HG03060 (cell line): ENCODE measurements at regions not wholly inside any gene's neighbourhood (a gene's known extent, or its start where the extent isn't known, plus 50 kb on each side); places are given as distances from the start of the nearest gene placed in this dataset.
"Not testable (repeated sequence)": the region's sequence is repeated elsewhere in the genome, so short reads cannot be mapped to it uniquely, and the experiment has no call there.

ENCODE experiments used
- ATAC-seq: cut with Tn5 transposase; IDR thresholded peaks from one replicate; pipeline ENCODE4 v1.9.1; 2021; ENCODE audit warnings: low read depth, moderate number of reproducible peaks; ENCODE audit not compliant: unreplicated experiment

DNA sequence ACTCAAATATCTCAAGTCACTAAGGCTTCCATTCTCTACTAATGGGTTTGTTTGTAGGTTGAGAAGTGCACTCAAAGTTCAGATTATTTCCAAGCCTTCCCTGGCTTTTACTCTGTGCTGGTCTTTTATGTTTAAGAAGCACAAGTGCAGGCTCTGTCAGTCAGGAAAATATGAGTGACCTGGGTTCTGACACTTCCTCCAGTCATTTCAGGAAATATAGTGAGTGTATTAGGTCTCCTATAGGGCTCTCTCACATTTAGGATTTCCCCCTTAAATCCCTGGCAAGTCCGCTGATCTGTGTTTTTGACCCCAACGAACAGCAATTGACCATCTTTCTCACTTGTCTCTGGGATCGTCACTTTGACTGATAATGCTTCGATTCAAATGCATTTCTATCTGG is 210.2 kb downstream of the ARPP21 start:
- ATAC-seq: no peak

DNA sequence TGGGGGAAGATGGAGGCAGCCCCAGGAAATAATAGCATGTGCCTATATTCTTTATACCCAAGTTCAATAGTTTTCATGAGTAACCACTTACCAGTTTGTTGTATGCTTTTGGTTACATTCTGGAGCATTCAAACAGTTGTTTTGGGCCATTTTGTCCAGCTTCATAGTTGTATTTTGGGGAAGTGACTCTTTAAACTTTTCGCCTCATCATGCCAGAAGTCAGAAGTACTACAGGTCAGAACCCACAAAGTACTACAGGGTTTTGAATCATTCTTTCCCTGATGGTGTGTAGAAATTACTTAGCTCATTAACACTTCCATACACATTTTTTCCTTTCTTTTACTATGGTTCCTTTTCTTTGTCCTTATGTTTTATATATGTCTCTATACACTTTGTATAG is 210.6 kb downstream of the ARPP21 start:
- ATAC-seq: no peak

DNA sequence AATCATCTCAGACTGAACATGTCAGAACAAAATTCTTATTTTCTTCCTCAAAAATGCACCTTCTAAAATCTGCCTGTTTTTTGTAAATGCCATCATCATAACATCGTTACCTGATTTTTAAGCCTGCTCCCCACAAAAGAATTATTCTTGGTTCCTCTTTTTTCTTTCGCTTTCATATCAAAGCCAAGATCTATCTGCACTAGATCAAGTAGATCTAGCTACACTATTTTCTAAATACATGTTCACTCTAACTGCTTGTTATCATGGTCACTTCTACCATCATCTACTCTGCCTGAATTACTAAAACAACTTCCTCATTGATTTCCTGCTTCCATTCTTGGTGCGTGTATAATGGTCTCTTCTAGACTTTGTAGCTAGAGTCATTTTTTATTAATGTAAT is 217.7 kb downstream of the ARPP21 start:
- peak; percentile 65 for ATAC-seq

DNA sequence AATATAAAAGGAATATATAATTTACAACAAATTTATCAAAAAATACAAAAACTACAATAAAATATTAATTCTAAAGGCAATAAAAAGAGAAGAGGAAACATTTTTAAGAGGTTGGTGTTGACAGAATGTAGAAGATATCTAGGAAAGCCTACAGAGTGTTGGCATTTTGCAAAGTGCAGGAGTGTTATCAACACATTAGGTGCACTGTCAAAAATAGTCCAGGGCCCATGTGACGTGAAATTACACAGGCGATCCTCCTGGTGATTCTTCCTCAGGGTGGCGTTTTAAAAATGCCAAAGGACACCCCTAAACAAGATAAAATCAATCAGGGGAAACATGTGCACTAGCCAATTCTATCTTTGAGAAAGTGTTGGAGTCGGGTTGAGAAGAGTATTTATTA is 222.7 kb downstream of the ARPP21 start:
- ATAC-seq: no peak

DNA sequence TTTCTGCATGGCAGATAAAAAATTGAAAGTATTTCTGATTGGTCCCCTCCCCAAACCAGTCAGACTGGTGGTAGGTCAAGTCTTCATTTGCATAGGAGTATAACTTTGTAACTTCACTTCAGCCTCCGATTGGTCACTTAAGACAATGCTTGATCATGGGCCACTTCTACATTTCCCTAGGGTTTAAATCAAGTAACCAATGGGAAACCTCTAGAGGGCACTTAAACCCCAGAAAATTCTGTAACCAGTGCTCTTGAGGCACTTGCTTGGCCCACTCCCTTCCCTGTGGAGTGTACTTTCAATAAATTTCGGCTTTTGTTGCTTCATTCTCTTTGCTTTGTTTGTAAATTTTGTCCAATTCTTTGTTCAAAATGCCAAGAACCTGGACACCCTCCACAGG is 225.5 kb downstream of the ARPP21 start:
- no peak for ATAC-seq

DNA sequence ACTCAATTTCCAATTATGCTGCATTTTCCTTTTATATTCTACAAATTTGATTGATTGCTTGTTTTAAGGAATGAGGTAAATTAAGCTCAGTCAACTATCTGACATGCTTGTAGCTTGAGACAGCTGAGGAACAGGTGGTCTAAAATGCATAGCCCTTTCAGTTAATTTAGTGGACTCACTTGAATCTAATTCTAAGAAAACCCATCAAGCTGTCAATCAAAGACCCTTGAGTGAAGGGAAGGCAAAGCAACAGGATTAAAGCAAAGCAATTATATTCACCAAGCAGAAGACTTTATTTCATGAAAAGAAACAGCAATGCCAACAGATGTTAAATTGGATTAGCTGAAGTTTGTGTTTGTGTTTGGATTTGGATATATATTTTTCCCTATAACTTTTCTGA is 228.5 kb downstream of the ARPP21 start:
- ATAC-seq: no peak

DNA sequence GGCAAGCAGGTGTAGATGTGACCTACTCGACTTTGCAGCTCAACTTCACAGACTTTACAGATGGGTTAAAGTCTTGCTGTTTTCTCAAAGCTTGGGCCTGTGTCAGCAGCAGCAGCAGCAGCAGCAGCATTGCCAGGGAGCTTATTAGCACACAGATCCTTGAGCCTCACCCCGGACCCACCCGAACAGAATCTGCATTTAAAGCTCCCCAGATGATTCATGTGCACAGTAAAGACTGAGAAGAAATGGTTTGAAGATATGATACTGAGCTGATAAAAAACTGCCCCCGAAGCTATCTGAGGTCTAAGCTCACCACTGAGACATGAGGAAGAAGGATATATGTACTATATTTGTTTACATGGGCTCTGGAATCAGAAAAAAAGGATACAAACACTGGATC is 231.7 kb downstream of the ARPP21 start:
- no peak for ATAC-seq

DNA sequence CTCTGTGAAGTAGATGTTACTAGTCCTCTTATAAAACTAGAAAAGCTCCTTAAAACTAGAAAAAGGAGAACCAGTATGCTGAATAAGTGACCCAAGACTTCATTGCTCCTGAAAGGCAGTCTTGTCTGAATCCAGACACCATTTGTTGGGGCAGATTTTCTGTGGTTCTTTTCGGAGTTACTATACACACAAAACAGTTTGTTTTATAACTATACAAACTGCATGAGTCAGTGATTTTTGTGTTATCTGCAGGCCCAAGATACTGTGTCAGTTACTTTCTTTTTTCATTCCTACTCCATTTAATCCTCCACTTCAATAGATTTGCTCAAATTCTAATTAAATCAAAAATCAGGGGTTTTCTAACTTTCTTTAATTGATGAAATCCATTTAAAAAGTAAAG is 244.6 kb downstream of the ARPP21 start:
- no peak for ATAC-seq

DNA sequence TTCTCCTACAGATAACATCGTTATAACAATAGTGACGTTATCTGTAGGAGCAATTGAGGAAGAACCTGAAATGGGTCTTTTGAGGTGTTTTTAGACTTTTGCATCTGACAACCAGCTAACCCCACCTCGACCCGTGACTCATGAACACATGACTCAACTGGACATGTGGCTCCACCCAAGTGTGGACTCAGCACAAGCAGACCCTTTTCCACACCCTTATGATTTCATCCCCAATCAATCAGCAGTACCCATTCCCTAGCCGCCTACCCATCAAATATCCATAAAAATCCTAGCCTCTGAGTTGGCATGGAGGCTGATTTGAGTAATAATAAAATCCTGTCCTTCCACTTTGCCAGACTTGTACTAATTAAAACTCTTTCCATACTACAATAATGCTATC is 255.4 kb downstream of the ARPP21 start:
- no peak for ATAC-seq

DNA sequence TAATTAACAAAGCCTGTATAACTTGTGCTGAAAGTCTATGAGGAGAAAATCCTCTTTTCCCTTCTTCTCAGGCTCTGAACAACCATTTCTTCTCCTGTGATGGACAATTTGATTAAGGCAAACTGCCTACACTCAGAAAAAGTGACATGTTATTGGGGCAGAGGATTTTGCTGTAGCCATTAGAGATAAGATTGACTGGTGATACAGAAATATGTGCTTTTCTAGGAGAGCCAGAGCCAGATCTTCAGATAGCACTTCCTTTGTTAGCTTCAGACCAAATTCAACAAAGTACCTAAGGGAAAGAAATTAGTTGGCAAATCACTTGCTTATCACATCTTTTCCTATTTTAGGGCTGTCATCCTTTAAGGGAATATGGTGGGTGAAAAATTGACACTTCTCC is 259.9 kb downstream of the ARPP21 start:
- ATAC-seq: no peak

DNA sequence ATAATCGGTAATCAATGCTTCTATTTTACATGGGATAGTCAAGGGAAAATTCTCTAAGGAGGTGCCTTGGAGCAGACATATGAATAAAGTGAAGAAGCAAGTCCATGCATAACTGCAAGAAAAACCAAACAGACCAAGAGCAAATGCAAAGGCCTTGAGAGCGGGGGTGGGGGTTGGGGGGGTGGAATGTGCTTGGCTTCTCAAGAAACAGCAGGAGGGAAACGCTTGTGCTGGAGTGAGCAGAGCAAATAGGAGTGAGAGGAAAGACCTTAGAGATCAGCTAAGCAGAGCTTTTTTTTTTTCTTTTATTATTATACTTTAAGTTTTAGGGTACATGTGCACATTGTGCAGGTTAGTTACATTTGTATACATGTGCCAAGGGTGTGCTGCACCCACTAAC is 260.8 kb downstream of the ARPP21 start:
- ATAC-seq: no peak

DNA sequence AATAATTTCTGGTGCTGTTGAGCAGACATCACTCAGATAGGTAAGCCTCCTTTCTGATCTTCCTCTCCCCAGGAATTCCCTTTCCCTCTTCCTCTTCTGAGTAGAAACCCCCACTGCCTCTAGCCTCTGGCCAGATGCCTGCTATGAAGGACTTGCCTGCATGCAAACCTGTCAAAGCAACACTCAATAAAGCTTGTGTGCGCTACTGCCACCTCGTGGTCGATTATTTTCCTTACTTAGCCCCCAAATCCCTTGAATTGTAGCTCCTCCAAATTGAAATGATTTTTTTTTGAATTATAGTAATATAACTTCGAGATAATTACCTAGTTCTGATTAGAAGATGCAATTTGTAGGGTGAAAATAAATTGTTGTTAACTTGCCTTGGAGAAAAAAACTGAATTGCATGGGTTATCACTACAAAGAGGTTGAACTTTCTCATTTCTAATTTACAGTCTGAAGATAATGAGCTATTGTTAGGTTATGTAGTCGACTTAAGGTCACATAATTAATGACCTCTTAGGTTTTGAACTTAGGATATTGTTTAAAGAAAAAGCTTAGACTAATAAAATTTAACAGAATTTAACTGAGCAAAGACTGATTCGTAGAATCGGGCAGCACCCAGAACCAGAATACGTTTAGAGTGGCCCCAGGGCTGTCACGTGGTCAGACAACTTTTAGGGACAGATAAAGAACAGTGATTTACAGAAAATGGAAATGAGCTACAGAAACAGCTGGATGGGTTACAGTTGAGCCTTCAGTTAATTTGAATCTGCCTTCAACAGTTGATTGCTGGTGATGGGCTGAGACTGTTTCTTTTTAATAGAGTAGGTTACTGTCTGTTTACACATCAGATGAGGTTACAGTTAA is 269.3 kb downstream of the ARPP21 start:
- peak; percentile 69 for ATAC-seq

DNA sequence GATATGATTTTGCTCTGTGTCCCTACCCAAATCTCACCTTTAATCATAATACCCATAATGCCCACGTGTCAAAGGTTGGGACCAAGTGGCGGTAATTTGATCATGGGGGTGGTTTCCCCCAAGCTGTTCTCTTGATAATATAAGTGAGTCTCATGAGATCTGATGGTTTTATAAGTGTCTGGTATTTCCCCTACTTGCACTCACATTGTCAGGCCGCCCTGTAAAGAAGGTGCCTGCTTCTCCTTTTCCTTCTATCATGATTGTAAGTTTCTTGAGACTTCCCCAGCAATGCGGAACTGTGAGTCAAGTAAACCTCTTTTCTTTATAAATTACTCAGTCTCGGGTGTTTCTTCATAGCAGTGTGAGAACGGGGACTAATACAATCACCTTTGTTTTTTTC is 279.8 kb downstream of the ARPP21 start:
- no peak for ATAC-seq

DNA sequence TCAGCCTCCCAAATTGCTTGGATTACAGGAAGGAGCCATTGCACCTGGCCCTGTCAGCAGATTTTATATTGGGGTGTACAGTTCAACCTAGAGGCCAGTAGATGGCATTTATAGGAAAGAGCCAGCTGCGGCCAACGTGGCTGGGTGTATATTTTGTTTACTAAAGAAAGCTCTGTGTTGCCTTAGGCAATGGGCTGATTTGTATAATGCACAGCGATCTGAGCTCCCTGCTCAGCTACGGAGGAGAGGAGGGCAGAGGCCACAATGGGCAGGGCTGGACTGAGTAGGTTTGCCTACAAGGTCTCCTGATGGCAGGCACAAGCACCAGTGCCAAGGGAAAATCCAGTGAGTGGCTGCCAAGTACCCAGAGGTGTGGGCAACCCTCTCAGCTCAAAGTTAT is 282.4 kb downstream of the ARPP21 start:
- ATAC-seq: no peak

DNA sequence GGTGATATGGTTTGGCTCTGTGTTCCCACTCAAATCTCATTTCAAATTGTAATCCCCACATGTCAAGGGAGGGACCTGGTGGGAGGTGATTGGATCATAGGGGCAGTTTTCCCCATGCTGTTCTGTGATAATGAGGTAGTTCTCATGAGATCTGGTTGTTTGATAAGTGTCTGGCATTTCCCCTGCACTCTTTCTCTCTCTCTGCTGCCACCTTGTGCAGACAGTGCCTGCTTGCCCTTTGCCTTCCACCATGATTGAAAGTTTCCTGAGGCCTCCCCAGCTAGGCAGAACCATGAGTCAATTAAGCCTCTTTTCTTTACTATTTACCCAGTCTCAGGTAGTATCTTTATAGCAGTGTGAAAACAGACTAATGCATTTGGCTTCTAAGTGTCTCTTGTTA is 284.7 kb downstream of the ARPP21 start:
- ATAC-seq: not testable (repeated sequence)

DNA sequence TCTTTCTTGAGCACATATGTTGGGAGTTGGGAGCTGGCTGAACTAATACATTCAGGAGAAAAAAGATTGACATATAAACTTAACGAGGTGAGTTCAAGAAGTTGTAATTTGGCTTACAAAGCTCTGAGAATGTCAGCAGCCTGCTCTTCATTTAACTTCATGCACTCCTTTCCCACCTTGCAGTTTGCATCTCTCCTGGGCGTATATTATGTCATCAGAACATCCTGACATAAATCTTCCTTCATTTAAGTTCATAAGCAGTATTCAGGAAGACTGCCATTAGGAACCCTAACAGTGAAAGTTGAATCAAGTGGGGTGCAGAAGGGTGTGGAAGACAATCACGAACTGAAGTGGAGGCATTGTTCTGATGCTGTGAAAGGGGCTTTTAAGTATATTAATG is 288.1 kb downstream of the ARPP21 start:
- ATAC-seq: no peak

DNA sequence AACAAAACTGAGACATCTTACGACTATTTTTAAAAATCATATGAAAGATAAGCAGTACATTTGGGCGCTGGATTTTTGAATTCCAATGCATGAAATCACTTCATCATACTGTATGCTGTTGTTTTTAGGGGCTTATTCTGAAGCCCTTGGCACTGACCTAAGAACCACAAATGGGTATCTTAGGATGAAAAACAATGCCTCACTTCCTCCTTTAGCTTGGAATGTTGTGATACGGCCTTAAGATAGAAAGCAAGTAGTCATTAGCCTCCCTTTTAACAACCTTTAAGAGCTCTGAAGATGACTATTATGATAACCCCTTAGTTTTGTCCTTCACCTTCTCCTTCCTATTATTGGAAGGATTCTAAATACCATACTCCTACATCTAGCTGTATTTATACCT is 289.8 kb downstream of the ARPP21 start:
- no peak for ATAC-seq

DNA sequence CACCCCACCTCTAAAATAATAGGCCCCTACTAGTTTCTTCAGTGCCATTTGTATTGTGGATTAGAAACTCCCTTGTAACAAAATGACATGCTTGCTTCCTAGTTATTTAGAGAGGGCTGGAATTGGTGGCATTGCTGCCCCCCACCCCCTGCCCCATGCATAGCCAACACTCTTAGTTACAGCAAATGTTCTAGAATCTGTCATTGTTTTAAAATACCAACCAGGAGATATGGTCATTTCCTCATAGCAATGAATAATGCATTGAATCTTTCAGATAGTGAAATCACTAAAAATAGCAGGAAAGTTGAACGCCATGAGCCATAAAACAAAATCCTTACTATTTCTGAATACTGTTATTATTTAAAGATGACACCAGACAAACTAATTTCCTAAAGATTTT is 292.5 kb downstream of the ARPP21 start:
- no peak for ATAC-seq

DNA sequence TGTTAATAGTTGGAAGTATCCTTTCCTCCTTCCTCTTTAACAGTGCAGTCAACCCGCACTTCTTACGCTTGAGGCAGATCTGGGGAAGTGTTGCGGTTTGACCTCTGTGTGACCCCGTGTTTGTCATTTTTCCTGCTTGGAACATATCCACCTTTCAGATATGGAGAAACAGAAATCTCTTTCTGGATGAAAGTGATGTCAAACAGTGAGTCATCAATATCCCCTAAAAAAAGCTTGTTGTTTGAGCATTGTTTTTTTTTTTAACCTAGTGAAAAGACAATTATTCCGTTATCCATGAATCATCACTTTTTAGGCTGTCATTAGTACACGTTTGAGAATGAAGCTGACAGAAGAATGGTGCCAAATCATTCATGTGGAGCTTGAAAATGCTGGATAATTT is 293.7 kb downstream of the ARPP21 start:
- ATAC-seq: no peak

DNA sequence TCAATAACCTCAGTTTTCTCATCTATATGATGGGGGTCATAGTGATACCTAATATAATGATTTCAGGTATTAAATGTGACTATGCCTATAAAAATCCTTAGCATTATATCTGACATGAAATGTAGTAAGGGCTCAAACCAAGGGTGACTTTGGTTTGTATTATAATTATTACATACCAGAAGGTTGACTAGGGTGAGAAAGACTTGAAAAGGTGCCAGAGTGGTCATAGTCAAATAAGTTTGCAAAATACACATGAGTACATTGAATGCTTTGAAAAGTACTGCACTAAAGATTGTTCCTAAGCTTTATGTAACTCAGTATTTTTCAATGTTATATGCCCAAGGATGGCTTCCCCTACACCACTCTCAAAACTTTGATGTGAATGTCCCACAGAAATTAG is 297.2 kb downstream of the ARPP21 start:
- ATAC-seq: no peak

DNA sequence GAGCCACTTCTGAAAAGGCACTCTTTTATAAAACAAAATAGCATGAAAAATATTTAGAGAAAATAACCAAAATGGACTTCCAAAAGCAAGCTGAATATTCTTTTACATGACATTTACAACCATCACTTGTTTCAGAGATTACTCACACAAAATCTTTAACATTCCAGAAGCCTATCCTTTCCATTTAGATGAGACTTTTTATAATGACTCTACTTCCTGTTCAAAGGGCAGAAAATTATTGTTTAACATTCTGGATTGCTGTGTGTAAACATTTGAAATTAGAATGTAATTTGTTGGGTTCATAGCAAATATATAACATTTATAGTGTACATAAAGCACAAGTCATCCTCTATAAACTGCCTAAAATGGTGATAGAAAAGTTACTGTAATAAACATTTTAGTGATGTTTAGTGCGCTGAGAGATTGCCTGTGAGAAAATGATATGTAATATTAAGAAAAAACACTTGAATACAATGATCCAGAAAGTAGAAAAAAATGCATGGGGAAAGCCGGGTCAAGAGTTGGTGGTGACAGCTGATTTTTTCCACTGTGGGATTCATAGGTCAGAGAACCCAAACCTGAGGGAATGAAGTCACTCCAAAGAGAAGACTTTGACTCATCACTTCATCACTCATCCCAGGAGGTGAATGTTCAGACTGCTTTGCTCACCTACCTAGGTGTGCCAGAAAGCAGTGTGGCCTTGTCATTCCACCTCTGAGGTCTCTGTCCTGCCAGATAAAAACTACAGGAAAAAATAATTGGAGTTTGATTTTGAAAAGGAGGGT is 305.8 kb downstream of the ARPP21 start:
- no peak for ATAC-seq
